ENCODE measurements at regions not wholly inside any gene's neighbourhood (a gene's known extent, or its start where the extent isn't known, plus 50 kb on each side); places are given as distances from the start of the nearest gene placed in this dataset.

DNA sequence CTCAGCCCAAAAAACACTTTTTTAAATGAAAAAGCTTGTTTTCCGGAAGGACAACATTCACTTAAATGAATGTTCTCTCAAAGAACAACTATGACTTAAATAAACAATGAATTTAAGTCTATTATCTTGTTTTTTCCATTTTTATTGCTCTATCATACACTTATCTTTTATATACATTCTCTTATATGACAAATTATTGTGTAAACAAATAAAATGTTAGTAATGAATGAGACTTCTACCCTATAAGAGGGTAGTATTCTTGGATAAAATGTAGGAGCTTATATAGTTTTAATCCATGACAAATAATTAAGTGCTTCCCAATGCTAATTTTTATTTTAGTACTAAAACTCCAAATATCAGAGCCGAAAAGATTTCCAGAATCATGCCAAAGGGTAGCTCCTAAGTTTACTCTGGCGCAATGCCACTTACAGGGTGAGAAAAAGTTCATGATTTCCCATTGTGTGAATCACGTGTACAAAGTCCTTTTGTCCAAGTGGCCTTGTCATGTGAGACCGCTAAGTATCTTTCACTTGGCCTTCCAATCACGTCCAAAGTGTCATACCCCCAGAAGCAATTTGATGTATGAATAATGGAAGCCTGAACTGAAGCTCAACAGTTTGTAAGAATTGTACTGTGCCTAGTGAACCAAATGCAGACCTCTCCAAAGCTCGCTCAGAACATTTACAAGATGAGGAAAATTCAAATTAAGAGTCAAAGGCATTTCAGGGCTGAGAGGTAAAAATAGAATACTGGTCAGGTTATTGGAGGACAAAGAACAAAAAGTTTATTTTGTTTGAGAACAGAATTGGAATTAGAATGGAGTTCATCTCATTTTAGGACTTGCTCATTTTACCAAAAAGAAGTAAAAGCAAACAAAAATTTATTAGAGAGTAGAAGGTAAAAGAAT lies 56.6 kb upstream of the C1orf21 start:
- TF ChIP-seq CEBPB (IDR thresholded peaks at IDR 0.05; ENCODE audit: low read depth, low read length), result no peak
- no peak for TF ChIP-seq JUND (IDR thresholded peaks at IDR 0.05; ENCODE audit: low read length)
- TF ChIP-seq, protein P1, sequence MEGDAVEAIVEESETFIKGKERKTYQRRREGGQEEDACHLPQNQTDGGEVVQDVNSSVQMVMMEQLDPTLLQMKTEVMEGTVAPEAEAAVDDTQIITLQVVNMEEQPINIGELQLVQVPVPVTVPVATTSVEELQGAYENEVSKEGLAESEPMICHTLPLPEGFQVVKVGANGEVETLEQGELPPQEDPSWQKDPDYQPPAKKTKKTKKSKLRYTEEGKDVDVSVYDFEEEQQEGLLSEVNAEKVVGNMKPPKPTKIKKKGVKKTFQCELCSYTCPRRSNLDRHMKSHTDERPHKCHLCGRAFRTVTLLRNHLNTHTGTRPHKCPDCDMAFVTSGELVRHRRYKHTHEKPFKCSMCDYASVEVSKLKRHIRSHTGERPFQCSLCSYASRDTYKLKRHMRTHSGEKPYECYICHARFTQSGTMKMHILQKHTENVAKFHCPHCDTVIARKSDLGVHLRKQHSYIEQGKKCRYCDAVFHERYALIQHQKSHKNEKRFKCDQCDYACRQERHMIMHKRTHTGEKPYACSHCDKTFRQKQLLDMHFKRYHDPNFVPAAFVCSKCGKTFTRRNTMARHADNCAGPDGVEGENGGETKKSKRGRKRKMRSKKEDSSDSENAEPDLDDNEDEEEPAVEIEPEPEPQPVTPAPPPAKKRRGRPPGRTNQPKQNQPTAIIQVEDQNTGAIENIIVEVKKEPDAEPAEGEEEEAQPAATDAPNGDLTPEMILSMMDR (IDR thresholded peaks at IDR 0.05; ENCODE audit: control extremely low read depth in 1 of 3, insufficient read depth in 1 of 3, low read depth in 1 of 3, low read length in 3 of 3), result no peak
- TF ChIP-seq YY1 (IDR thresholded peaks at IDR 0.05; ENCODE audit: low read depth, low read length), result no peak
- no peak for TF ChIP-seq ZNF274 (IDR thresholded peaks at IDR 0.05; ENCODE audit: borderline replicate concordance, extremely low read depth, low read length)
- TF ChIP-seq EP300 (IDR thresholded peaks at IDR 0.05; ENCODE audit: borderline replicate concordance in 1 of 2, low read depth in 2 of 2, low read length in 2 of 2), result no peak
- TF ChIP-seq EZH2 (IDR thresholded peaks at IDR 0.05; ENCODE audit: low read depth, low read length, severe bottlenecking), result no peak
- TF ChIP-seq TBP (IDR thresholded peaks at IDR 0.05; ENCODE audit: low read depth, low read length), result no peak
- TF ChIP-seq CREB1 (IDR thresholded peaks at IDR 0.05), result no peak
- TF ChIP-seq, protein P2, sequence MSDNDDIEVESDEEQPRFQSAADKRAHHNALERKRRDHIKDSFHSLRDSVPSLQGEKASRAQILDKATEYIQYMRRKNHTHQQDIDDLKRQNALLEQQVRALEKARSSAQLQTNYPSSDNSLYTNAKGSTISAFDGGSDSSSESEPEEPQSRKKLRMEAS (IDR thresholded peaks at IDR 0.05), result no peak
- TF ChIP-seq RFX5 (IDR thresholded peaks at IDR 0.05; ENCODE audit: borderline replicate concordance, low read depth, low read length), result no peak
- TF ChIP-seq POLR2AphosphoS5 (IDR thresholded peaks at IDR 0.05; ENCODE audit: low read depth, low read length), result no peak
